NB4 (cell line): ENCODE measurements at regions not wholly inside any gene's neighbourhood (a gene's known extent, or its start where the extent isn't known, plus 50 kb on each side); places are given as distances from the start of the nearest gene placed in this dataset.

Source experiments
- MYC ChIP-seq: IDR thresholded peaks from 2 replicates; pipeline ENCODE4 v1.6.1; 2011; ENCODE audit warnings: low read depth, low read length
- POLR2A ChIP-seq: IDR thresholded peaks from 2 replicates; pipeline ENCODE4 v1.6.1; 2011; ENCODE audit warnings: mild to moderate bottlenecking; ENCODE audit not compliant: insufficient read length; ENCODE audit errors: extremely low read depth
- TF ChIP-seq, protein P1 (sequence below): IDR thresholded peaks from one replicate; pipeline ENCODE4 v1.5.1; 2012; ENCODE audit warnings: low read depth, low read length

DNA sequence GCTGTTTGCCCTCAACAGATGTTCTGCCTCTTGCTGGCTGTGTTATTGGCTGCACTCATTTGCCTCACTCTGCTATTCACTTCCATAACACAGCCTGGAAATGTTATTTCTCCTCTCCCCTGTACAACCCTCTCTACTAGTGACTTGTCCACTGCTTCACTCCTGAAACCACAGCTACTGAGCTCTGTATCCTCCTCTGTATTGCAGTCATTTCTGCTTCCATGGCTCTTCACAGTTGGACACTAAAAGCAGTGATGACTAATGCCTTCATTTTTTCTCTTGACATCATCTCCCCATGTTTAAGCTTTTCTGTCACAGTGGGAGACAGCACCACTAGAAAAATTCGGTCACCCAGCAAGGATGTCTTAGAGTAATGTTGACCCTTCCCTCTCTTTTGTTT is 123.0 kb upstream of the PPP1R2C start:
- TF ChIP-seq, protein P1, sequence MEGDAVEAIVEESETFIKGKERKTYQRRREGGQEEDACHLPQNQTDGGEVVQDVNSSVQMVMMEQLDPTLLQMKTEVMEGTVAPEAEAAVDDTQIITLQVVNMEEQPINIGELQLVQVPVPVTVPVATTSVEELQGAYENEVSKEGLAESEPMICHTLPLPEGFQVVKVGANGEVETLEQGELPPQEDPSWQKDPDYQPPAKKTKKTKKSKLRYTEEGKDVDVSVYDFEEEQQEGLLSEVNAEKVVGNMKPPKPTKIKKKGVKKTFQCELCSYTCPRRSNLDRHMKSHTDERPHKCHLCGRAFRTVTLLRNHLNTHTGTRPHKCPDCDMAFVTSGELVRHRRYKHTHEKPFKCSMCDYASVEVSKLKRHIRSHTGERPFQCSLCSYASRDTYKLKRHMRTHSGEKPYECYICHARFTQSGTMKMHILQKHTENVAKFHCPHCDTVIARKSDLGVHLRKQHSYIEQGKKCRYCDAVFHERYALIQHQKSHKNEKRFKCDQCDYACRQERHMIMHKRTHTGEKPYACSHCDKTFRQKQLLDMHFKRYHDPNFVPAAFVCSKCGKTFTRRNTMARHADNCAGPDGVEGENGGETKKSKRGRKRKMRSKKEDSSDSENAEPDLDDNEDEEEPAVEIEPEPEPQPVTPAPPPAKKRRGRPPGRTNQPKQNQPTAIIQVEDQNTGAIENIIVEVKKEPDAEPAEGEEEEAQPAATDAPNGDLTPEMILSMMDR: no peak
- no peak for TF ChIP-seq POLR2A
- TF ChIP-seq MYC: no peak
